GM12891 (cell line): ENCODE measurements at regions not wholly inside any gene's neighbourhood (a gene's known extent, or its start where the extent isn't known, plus 50 kb on each side); places are given as distances from the start of the nearest gene placed in this dataset.

Source experiments
- POLR2A ChIP-seq: IDR thresholded peaks from 2 replicates; pipeline ENCODE4 v1.6.1; 2011; ENCODE audit warnings: low read depth, low read length, control low read depth
- POLR2AphosphoS5 ChIP-seq: IDR thresholded peaks from 2 replicates; pipeline ENCODE4 v1.6.1; 2011; ENCODE audit warnings: low read depth, low read length, control low read depth

- TF ChIP-seq POLR2AphosphoS5 (no peak), POLR2A (no peak)
Measured at GRCh38 chr18:10131460-10132395, 217.9 kb downstream of the VAPA start.
